DOHH2 (cell line): ENCODE measurements at regions not wholly inside any gene's neighbourhood (a gene's known extent, or its start where the extent isn't known, plus 50 kb on each side); places are given as distances from the start of the nearest gene placed in this dataset.

ENCODE experiments used
- H3F3A ChIP-seq: fragments of 200-600 bp; sonication (generic), shearing (Covaris generic); 2 replicates; pipeline ENCODE4 v1.6.0; 2016; ENCODE audit warnings: antibody characterized with exemption, mild to moderate bottlenecking; ENCODE audit not compliant: control insufficient read depth, insufficient read depth
- H3K27ac ChIP-seq: fragments of 200-600 bp; sonication (generic); 2 replicates; pipeline ENCODE4 v1.5.1; 2014; ENCODE audit warnings: low read depth, mild to moderate bottlenecking, low read length, moderate library complexity
- H3K27me3 ChIP-seq: fragments of 200-600 bp; sonication (generic); 2 replicates; pipeline ENCODE4 v1.6.1; 2014; ENCODE audit warnings: mild to moderate bottlenecking, low read length, mixed read lengths; ENCODE audit not compliant: control insufficient read depth
- H3K36me3 ChIP-seq: fragments of 200-600 bp; sonication (generic); 2 replicates; pipeline ENCODE4 v1.6.1; 2014; ENCODE audit warnings: mild to moderate bottlenecking, low read length, moderate library complexity, mixed read lengths; ENCODE audit not compliant: control insufficient read depth
- H3K4me1 ChIP-seq: fragments of 200-600 bp; sonication (generic); 2 replicates; pipeline ENCODE4 v1.6.1; 2014; ENCODE audit warnings: mild to moderate bottlenecking, low read length, mixed read lengths; ENCODE audit not compliant: control insufficient read depth
- H3K4me2 ChIP-seq: fragments of 200-600 bp; sonication (generic); 2 replicates; pipeline ENCODE4 v1.6.0; 2014; ENCODE audit warnings: mild to moderate bottlenecking, low read length, moderate library complexity
- H3K4me3 ChIP-seq: fragments of 200-600 bp; sonication (generic); 2 replicates; pipeline ENCODE4 v1.5.1; 2014; ENCODE audit warnings: mild to moderate bottlenecking, low read length, mixed read lengths
- H3K79me2 ChIP-seq: fragments of 200-600 bp; sonication (generic); 2 replicates; pipeline ENCODE4 v1.6.1; 2014; ENCODE audit warnings: mild to moderate bottlenecking, low read length, mixed read lengths; ENCODE audit not compliant: control insufficient read depth
- H3K9me2 ChIP-seq: fragments of 200-600 bp; sonication (generic); replicated peaks from 2 replicates; pipeline ENCODE4 v1.6.1; 2014; ENCODE audit warnings: mild to moderate bottlenecking, low read length, mixed read lengths; ENCODE audit not compliant: control insufficient read depth
- H3K9me3 ChIP-seq: fragments of 200-600 bp; sonication (generic); 2 replicates; pipeline ENCODE4 v1.6.1; 2014; ENCODE audit warnings: antibody characterized with exemption, low read length, mixed read lengths; ENCODE audit not compliant: control insufficient read depth, insufficient read depth
- H4K20me1 ChIP-seq: fragments of 200-600 bp; sonication (generic); 2 replicates; pipeline ENCODE4 v1.6.0; 2014; ENCODE audit warnings: low read depth, mild to moderate bottlenecking, antibody characterized with exemption, low read length, moderate library complexity; ENCODE audit not compliant: control insufficient read depth, insufficient read depth
- CTCF ChIP-seq: fragments of 200-600 bp; sonication (generic); IDR thresholded peaks from one replicate; pipeline ENCODE4 v1.5.1; 2014; ENCODE audit warnings: antibody characterized with exemption, mild to moderate bottlenecking, low read depth, low read length; ENCODE audit not compliant: poor library complexity, severe bottlenecking
- EZH2phosphoT487 ChIP-seq: fragments of 200-600 bp; sonication (generic); IDR thresholded peaks from 2 replicates; pipeline ENCODE4 v1.6.1; 2017; ENCODE audit warnings: borderline replicate concordance, mild to moderate bottlenecking, antibody characterized with exemption, low read length, moderate library complexity, mixed read lengths

- H3F3A ChIP-seq, result no peaks in the 10 kb centered on the region
- no peaks in the 10 kb centered on the region for H3K9me2 ChIP-seq
- no peaks in the 10 kb centered on the region for H4K20me1 ChIP-seq
- no peaks in the 10 kb centered on the region for H3K36me3 ChIP-seq
- H3K27me3 ChIP-seq, result no peaks in the 10 kb centered on the region
- no peaks in the 10 kb centered on the region for H3K9me3 ChIP-seq
- H3K27ac ChIP-seq, result no peak overlapping the region
- TF ChIP-seq EZH2phosphoT487 (no peak), CTCF (no peak)
- H3K4me2 ChIP-seq, result no peak overlapping the region
- H3K4me1 ChIP-seq, result no peaks in the 10 kb centered on the region
- H3K4me3 ChIP-seq, result no peak overlapping the region
- H3K79me2 ChIP-seq, result no peaks in the 10 kb centered on the region
Measured at GRCh38 chr5:128815201-128815600, 150.1 kb upstream of the SLC27A6 start.

DNA sequence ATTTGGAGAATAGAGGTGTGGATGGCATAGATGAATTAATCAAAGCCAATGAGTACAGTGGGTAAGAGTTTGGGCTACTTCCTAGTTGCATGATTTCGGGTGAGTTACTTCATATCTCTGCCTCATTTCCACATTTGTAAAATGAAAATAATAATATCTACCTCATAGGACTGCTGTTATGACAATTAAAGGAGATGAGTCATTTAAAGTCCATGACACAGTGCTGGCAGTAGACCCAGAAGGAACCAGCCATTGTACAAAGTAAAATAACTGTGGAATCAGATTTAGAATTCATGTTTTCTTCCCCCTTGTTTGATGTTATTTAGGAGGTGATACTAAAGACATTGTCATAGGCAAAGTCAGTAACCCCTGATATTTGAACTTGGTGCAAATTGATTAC lies 139.5 kb upstream of the SLC27A6 start:
- no peak for TF ChIP-seq EZH2phosphoT487
- H3K4me2 ChIP-seq, result no peak overlapping the region
- H3K9me2 ChIP-seq, result no peaks in the 10 kb centered on the region

GRCh38 chr5:128826275-128826674 lies 139.0 kb upstream of the SLC27A6 start:
- Histone ChIP-seq H3K27ac (no peak overlapping the region), H3K36me3 (no peaks in the 10 kb centered on the region), H4K20me1 (no peaks in the 10 kb centered on the region), H3K9me2 (no peaks in the 10 kb centered on the region), H3F3A (no peaks in the 10 kb centered on the region), H3K4me3 (no peak overlapping the region), H3K4me2 (no peak overlapping the region), H3K79me2 (no peaks in the 10 kb centered on the region), H3K9me3 (no peaks in the 10 kb centered on the region), H3K4me1 (no peaks in the 10 kb centered on the region), H3K27me3 (no peaks in the 10 kb centered on the region)
- TF ChIP-seq EZH2phosphoT487 (no peak), CTCF (no peak)

More for the DNA sequence above, 139.5 kb upstream of the SLC27A6 start:
- Histone ChIP-seq H3K27ac (no peak overlapping the region), H3K4me1 (no peaks in the 10 kb centered on the region), H4K20me1 (no peaks in the 10 kb centered on the region), H3K4me3 (no peak overlapping the region), H3K9me3 (no peaks in the 10 kb centered on the region), H3K27me3 (no peaks in the 10 kb centered on the region), H3K79me2 (no peaks in the 10 kb centered on the region), H3K36me3 (no peaks in the 10 kb centered on the region), H3F3A (no peaks in the 10 kb centered on the region)

DNA sequence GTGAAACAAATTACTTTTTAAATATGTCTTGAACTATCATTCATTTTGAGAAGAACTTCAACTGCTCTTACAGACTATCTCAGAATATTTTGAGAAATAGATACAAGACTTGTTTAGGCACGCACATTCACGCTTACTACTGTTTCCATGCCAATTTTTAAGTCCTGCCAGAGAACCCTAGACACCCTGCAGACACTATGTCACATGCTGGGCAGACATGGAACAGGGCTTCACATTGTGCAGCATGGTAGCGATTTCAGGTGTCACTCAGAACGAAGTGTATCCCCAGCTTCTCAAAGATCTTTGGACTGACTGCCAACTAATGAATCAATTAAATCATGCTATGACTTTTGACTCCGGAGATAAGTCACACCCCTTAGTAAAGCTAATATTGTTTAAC lies 128.7 kb upstream of the SLC27A6 start:
- Histone ChIP-seq H3K4me1 (no peaks in the 10 kb centered on the region), H3K27ac (no peak overlapping the region), H3K36me3 (no peaks in the 10 kb centered on the region), H3F3A (no peaks in the 10 kb centered on the region), H3K79me2 (no peaks in the 10 kb centered on the region), H3K4me3 (no peak overlapping the region), H3K4me2 (no peak overlapping the region), H3K9me2 (no peaks in the 10 kb centered on the region), H3K9me3 (no peaks in the 10 kb centered on the region; the same call in 1 of the 2 replicates), H4K20me1 (no peaks in the 10 kb centered on the region), H3K27me3 (no peaks in the 10 kb centered on the region)
- TF ChIP-seq EZH2phosphoT487 (no peak), CTCF (no peak)
